B cell (primary cell): ENCODE measurements at regions not wholly inside any gene's neighbourhood (a gene's known extent, or its start where the extent isn't known, plus 50 kb on each side); places are given as distances from the start of the nearest gene placed in this dataset.

Experiments
- ATAC-seq: fragments of 200-7000 bp; cut with Tn5 transposase; one replicate; pipeline ENCODE4 v1.10.0; 2021; ENCODE audit warnings: low read depth, mild to moderate bottlenecking, moderate number of reproducible peaks, moderate library complexity
- CTCF ChIA-PET: fragments of 350-600 bp; sonication (Branson Sonifier 250); formaldehyde crosslinking; loops from one replicate; lab custom pipeline; 2021; ENCODE audit warnings: antibody characterized with exemption, inconsistent platforms; lab: Charles Lee
- POLR2A ChIA-PET: fragments of 350-600 bp; sonication (Branson Sonifier 250); formaldehyde crosslinking; loops from one replicate; lab custom pipeline; 2021; ENCODE audit warnings: antibody characterized with exemption; lab: Charles Lee
- DNase-seq: peaks from one replicate; pipeline ENCODE4 v3.0.0; 2013
- H2AFZ ChIP-seq: 2 replicates; pipeline ENCODE4 v1.6.1; 2012; ENCODE audit warnings: mild to moderate bottlenecking, low read depth, low read length; ENCODE audit not compliant: insufficient read depth, poor library complexity, severe bottlenecking
- H3K27ac ChIP-seq, 2 donors: 1 replicate in 1 of 2; 2 replicates in 1 of 2; pipeline ENCODE4 v1.5.1; 2012 to 2013; ENCODE audit warnings: low read length in 2 of 2, mild to moderate bottlenecking in 2 of 2, moderate library complexity in 1 of 2
- H3K27me3 ChIP-seq, 4 experiments: fragments of 200-600 bp in 1 of 4; sonication (generic) in 1 of 4; replicated peaks in 1 of 4; 1 replicate in 2 of 4; 2 replicates in 2 of 4; pipeline versions ENCODE4 v1.6.1 to v1.7.0; 2013 to 2016; ENCODE audit warnings: low read length in 3 of 4, mild to moderate bottlenecking in 2 of 4, mixed read lengths in 1 of 4, moderate library complexity in 1 of 4; ENCODE audit not compliant: insufficient read depth in 4 of 4, control insufficient read depth in 3 of 4; ENCODE audit errors: control extremely low read depth in 1 of 4
- H3K36me3 ChIP-seq, 2 experiments: replicated peaks in 1 of 2; 1 replicate in 1 of 2; 2 replicates in 1 of 2; pipeline versions ENCODE4 v1.6.1 to v1.7.1; 2013; ENCODE audit warnings: low read length in 1 of 2; ENCODE audit not compliant: insufficient read depth in 2 of 2, control insufficient read depth in 1 of 2; ENCODE audit errors: control extremely low read depth in 1 of 2, extremely low read depth in 1 of 2
- H3K4me1 ChIP-seq, 2 donors: fragments of 200-600 bp in 1 of 2; sonication (generic) in 1 of 2; 1 replicate in 1 of 2; 2 replicates in 1 of 2; pipeline versions ENCODE4 v1.5.1 to v1.6.1; 2013 to 2017; ENCODE audit warnings: low read length in 2 of 2; ENCODE audit not compliant: control insufficient read depth in 2 of 2, insufficient read depth in 2 of 2
- H3K4me2 ChIP-seq: replicated peaks from 2 replicates; pipeline ENCODE3; 2012; ENCODE audit warnings: mild to moderate bottlenecking, low read depth, low read length; ENCODE audit not compliant: poor library complexity, severe bottlenecking
- H3K4me3 ChIP-seq, 5 experiments: fragments of 200-600 bp in 1 of 5; sonication (generic) in 1 of 5; 1 replicate in 3 of 5; 2 replicates in 2 of 5; pipeline versions ENCODE4 v1.5.1 to v1.7.0; 2011 to 2016; ENCODE audit warnings: low read length in 4 of 5, mild to moderate bottlenecking in 4 of 5, low read depth in 2 of 5, control low read depth in 1 of 5, moderate library complexity in 1 of 5; ENCODE audit not compliant: insufficient read depth in 1 of 5; ENCODE audit errors: control extremely low read depth in 1 of 5, extremely low read depth in 1 of 5
- H3K79me2 ChIP-seq: fragments of 200-600 bp; sonication (generic); one replicate; pipeline ENCODE4 v1.6.0; 2016; ENCODE audit warnings: low read length; ENCODE audit not compliant: control insufficient read depth, insufficient read depth
- H3K9ac ChIP-seq: fragments of 200-600 bp; sonication (generic); 2 replicates; pipeline ENCODE4 v1.6.1; 2017; ENCODE audit warnings: mild to moderate bottlenecking, low read length, moderate library complexity
- H3K9me3 ChIP-seq, 3 donors: one replicate each; pipeline versions ENCODE4 v1.6.1 to v1.7.1; 2013; ENCODE audit warnings: low read length in 2 of 3; ENCODE audit not compliant: control insufficient read depth in 2 of 3, insufficient read depth in 1 of 3; ENCODE audit errors: control extremely low read depth in 1 of 3
- H4K20me1 ChIP-seq: 2 replicates; pipeline ENCODE4 v1.6.0; 2012; ENCODE audit warnings: mild to moderate bottlenecking, low read length; ENCODE audit not compliant: insufficient read depth, control insufficient read depth, poor library complexity, severe bottlenecking
- H3K27ac Mint-ChIP-seq: one replicate; pipeline ENCODE4 v1.8.0; 2021; ENCODE audit warnings: mixed read lengths
- H3K27me3 Mint-ChIP-seq: one replicate; pipeline ENCODE4 v1.8.0; 2021; ENCODE audit warnings: mixed read lengths
- H3K4me1 Mint-ChIP-seq: one replicate; pipeline ENCODE4 v1.8.0; 2021; ENCODE audit warnings: mixed read lengths
- H3K4me3 Mint-ChIP-seq: one replicate; pipeline ENCODE4 v1.8.0; 2021; ENCODE audit warnings: mixed read lengths
- H3K9me3 Mint-ChIP-seq: one replicate; pipeline ENCODE4 v1.8.0; 2022; ENCODE audit warnings: mixed read lengths; ENCODE audit not compliant: insufficient read depth
- CTCF ChIP-seq: fragments of 200-600 bp; IDR thresholded peaks from one replicate; pipeline ENCODE4 v1.8.0; 2022; ENCODE audit warnings: antibody characterized with exemption, mild to moderate bottlenecking
- EZH2 ChIP-seq: IDR thresholded peaks from 2 replicates; pipeline ENCODE4 v1.6.1; 2012; ENCODE audit warnings: borderline replicate concordance, low read depth, mild to moderate bottlenecking, moderate library complexity, low read length; ENCODE audit not compliant: insufficient read depth, poor library complexity, severe bottlenecking
- WGBS: methylation state at CpG from one replicate; pipeline ENCODE4 v1.1.5; 2013; ENCODE audit warnings: missing lambda C conversion rate; ENCODE audit not compliant: insufficient coverage; 5-methylcytosine and 5-hydroxymethylcytosine counted together
- intact Hi-C: fragments of 100-400 bp; cut with micrococcal nuclease; formaldehyde crosslinking; loops from one replicate; pipeline ENCODE4 v1.10.0; 2022

DNA sequence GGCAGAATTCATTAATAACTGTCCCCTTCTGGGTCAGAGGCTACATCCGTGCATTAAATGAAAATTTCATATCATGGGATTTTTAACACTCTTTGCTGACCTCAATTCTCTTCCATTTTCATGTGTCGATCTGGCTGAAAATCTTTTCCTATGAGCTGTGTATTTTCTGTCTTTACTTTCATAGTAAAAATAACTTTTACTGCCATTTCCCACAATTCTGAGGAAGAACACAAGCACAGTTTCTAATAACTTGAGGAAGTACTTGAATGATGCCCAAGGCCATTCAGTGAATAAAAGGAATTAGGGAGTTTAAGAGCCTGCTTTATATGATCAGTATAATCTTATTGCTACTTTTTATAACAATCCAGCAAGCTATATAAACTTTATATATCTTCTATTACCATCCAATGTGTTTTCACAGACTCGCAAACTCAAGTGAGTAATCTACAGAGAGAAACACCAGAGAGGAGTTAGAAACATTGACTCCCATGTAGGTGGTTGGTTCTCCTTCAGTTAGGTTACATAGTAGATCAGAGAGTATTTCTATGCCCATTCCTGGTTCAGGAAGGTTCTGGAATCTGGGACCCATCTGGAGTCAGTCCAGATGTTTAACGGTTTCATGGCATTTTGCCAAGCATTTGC lies 340.0 kb downstream of the FBXO15 start:
- POLR2A ChIA-PET, result no interaction called here
- no peaks in the 10 kb centered on the region for H3K4me1 ChIP-seq
- CTCF ChIA-PET, result no interaction called here
- ATAC-seq (no peak), DNase-seq (no peak)
- no peak overlapping the region for H2AFZ ChIP-seq
- H3K4me2 ChIP-seq, result no peak overlapping the region
- WGBS, result 80% methylated on average over 1 of the region's 4 CpGs
- Mint-ChIP-seq H3K4me1 (no peaks in the 10 kb centered on the region), H3K4me3 (no peak overlapping the region), H3K9me3 (peaks cover 2% of the 10 kb centered on the region), H3K27ac (no peak overlapping the region), H3K27me3 (no peaks in the 10 kb centered on the region)
- no peaks in the 10 kb centered on the region for H3K27me3 ChIP-seq
- H3K36me3 ChIP-seq, result no peaks in the 10 kb centered on the region
- no peaks in the 10 kb centered on the region for H3K79me2 ChIP-seq
- intact Hi-C loops, result no loop called here
- H3K4me3 ChIP-seq, result no peak overlapping the region
- H3K9ac ChIP-seq, result no peak overlapping the region
- no peaks in the 10 kb centered on the region for H3K9me3 ChIP-seq
- TF ChIP-seq CTCF (no peak), EZH2 (no peak)
- H4K20me1 ChIP-seq, result no peaks in the 10 kb centered on the region
- no peak overlapping the region for H3K27ac ChIP-seq

DNA sequence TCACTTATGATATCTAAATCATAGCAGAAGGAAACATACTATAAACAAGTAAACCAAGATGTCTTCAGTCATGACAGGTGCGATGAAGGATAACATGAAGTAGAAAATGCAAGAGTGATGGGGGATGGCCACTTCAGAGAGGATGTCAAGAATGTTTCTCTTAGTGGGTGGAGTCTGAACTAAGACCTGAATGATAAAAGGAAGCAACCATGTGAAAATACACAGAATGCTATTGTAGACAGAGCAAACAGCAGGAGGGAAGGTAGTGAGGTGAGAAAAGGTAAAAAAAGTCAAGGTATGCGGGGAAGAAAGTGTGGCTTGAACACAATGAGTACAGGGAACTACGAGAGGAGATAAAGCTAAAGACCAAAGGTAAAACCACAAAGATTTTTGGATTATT lies 341.6 kb downstream of the FBXO15 start:
- ChIA-PET POLR2A (no interaction called here), CTCF (no interaction called here)
- H3K4me3 ChIP-seq, result no peak overlapping the region
- H3K36me3 ChIP-seq, result no peaks in the 10 kb centered on the region
- no peaks in the 10 kb centered on the region for H3K4me1 Mint-ChIP-seq
- no peaks in the 10 kb centered on the region for H3K9me3 ChIP-seq
- no peaks in the 10 kb centered on the region for H3K79me2 ChIP-seq
- no peak overlapping the region for H3K27ac ChIP-seq
- no peak overlapping the region for H2AFZ ChIP-seq
- no peak for DNase-seq
- intact Hi-C loops, result no loop called here
- no peaks in the 10 kb centered on the region for H3K27me3 Mint-ChIP-seq
- no peaks in the 10 kb centered on the region for H3K4me1 ChIP-seq
- H3K4me3 Mint-ChIP-seq, result no peak overlapping the region
- H3K27ac Mint-ChIP-seq, result no peak overlapping the region
- H3K9ac ChIP-seq, result no peak overlapping the region
- no peaks in the 10 kb centered on the region for H3K27me3 ChIP-seq
- ATAC-seq, result no peak
- peaks cover 2% of the 10 kb centered on the region for H3K9me3 Mint-ChIP-seq
- TF ChIP-seq CTCF (no peak), EZH2 (no peak)
- no peaks in the 10 kb centered on the region for H4K20me1 ChIP-seq
- WGBS, result 100% methylated on average over 2 of the region's 3 CpGs
- H3K4me2 ChIP-seq, result no peak overlapping the region
